ENCODE measurements at regions not wholly inside any gene's neighbourhood (a gene's known extent, or its start where the extent isn't known, plus 50 kb on each side); places are given as distances from the start of the nearest gene placed in this dataset.
A peak's percentile ranks its signal among the peaks of the same experiment; 100 is the strongest.

- H3K4ac ChIP-seq (ENCODE audit: low read depth in 1 of 2, low read length in 2 of 2) = no peak overlapping the region
- H4K8ac ChIP-seq (ENCODE audit: low read length) = no peak overlapping the region
- H3K9ac ChIP-seq (ENCODE audit: low read length) = no peak overlapping the region
- no peak overlapping the region for H3K14ac ChIP-seq (ENCODE audit: low read length in 2 of 2)
- H3K18ac ChIP-seq (ENCODE audit: low read depth in 1 of 2, low read length in 2 of 2) = no peak overlapping the region
- no peaks in the 10 kb centered on the region for H3K4me1 ChIP-seq (ENCODE audit: control insufficient read depth, insufficient read depth, low read depth, low read length)
- H3K27ac ChIP-seq (ENCODE audit: low read length, poor library complexity, severe bottlenecking) = no peak overlapping the region
- H2BK5ac ChIP-seq (ENCODE audit: low read depth, low read length, poor library complexity, severe bottlenecking) = no peak overlapping the region
- H4K91ac ChIP-seq (ENCODE audit: low read length) = no peak overlapping the region
- no peaks in the 10 kb centered on the region for H3K79me1 ChIP-seq (replicated peaks; ENCODE audit: low read length, poor library complexity, severe bottlenecking)
- H2BK120ac ChIP-seq (ENCODE audit: low read depth, low read length) = no peak overlapping the region
- no peak overlapping the region for H2BK15ac ChIP-seq (ENCODE audit: low read depth, poor library complexity, severe bottlenecking)
- H2BK12ac ChIP-seq (ENCODE audit: low read length in 2 of 2) = no peak overlapping the region
- H3K4me3 ChIP-seq (ENCODE audit: insufficient read depth in 1 of 2, low read depth in 1 of 2, low read length in 2 of 2) = no peak overlapping the region
- WGBS = 79% methylated on average over 12 of the region's 12 CpGs
- H3K23ac ChIP-seq (ENCODE audit: low read length in 2 of 2) = no peak overlapping the region
- peaks cover 0 to 46% of the 10 kb centered on the region in 2 experiments for H3K27me3 ChIP-seq (ENCODE audit: control insufficient read depth in 1 of 2, insufficient read depth in 1 of 2, low read length in 2 of 2)
- H3K4me2 ChIP-seq (ENCODE audit: low read length, poor library complexity, severe bottlenecking) = no peak overlapping the region
- no peak overlapping the region for H2AFZ ChIP-seq (ENCODE audit: low read depth, low read length)
- H3K9me3 ChIP-seq (ENCODE audit: control insufficient read depth, low read length) = no peaks in the 10 kb centered on the region
- no peak for DNase-seq
- no peak overlapping the region for H2AK5ac ChIP-seq (ENCODE audit: low read length, severe bottlenecking)
- no peaks in the 10 kb centered on the region for H3K36me3 ChIP-seq (ENCODE audit: control insufficient read depth in 1 of 2, insufficient read depth in 2 of 2, low read depth in 1 of 2, low read length in 2 of 2)
Measured at GRCh38 chr16:87117936-87118335, 199.3 kb downstream of the C16orf95 start.

- Histone ChIP-seq H2BK5ac (ENCODE audit: low read depth, low read length, poor library complexity, severe bottlenecking) (no peak overlapping the region), H3K9ac (ENCODE audit: low read length) (no peak overlapping the region), H3K36me3 (ENCODE audit: control insufficient read depth in 1 of 2, insufficient read depth in 2 of 2, low read depth in 1 of 2, low read length in 2 of 2) (no peaks in the 10 kb centered on the region), H3K27ac (ENCODE audit: low read length, poor library complexity, severe bottlenecking) (no peak overlapping the region), H2BK120ac (ENCODE audit: low read depth, low read length) (no peak overlapping the region), H3K4me2 (ENCODE audit: low read length, poor library complexity, severe bottlenecking) (no peak overlapping the region), H2AK5ac (ENCODE audit: low read length, severe bottlenecking) (no peak overlapping the region), H2AFZ (ENCODE audit: low read depth, low read length) (no peak overlapping the region), H3K27me3 (ENCODE audit: control insufficient read depth in 1 of 2, insufficient read depth in 1 of 2, low read length in 2 of 2) (peaks cover 0 to 44% of the 10 kb centered on the region in 2 experiments), H3K18ac (ENCODE audit: low read depth in 1 of 2, low read length in 2 of 2) (no peak overlapping the region), H3K4me1 (ENCODE audit: control insufficient read depth, insufficient read depth, low read depth, low read length) (peaks cover 7% of the 10 kb centered on the region), H4K8ac (ENCODE audit: low read length) (no peak overlapping the region), H3K14ac (ENCODE audit: low read length in 2 of 2) (no peak overlapping the region), H3K9me3 (ENCODE audit: control insufficient read depth, low read length) (peaks cover 4% of the 10 kb centered on the region), H4K91ac (ENCODE audit: low read length) (no peak overlapping the region), H2BK12ac (ENCODE audit: low read length in 2 of 2) (no peak overlapping the region), H3K23ac (ENCODE audit: low read length in 2 of 2) (no peak overlapping the region), H3K4ac (ENCODE audit: low read depth in 1 of 2, low read length in 2 of 2) (no peak overlapping the region), H3K4me3 (ENCODE audit: insufficient read depth in 1 of 2, low read depth in 1 of 2, low read length in 2 of 2) (no peak overlapping the region), H3K79me1 (replicated peaks; ENCODE audit: low read length, poor library complexity, severe bottlenecking) (no peaks in the 10 kb centered on the region), H2BK15ac (ENCODE audit: low read depth, poor library complexity, severe bottlenecking) (no peak overlapping the region)
- WGBS = 92% methylated on average over 2 of the region's 2 CpGs
- no peak for DNase-seq
Measured at GRCh38 chr16:87119168-87119567, 198.0 kb downstream of the C16orf95 start.

GRCh38 chr16:87119748-87120147 is 197.4 kb downstream of the C16orf95 start:
- no peak overlapping the region for H2BK12ac ChIP-seq (ENCODE audit: low read length in 2 of 2)
- no peak overlapping the region for H3K4me3 ChIP-seq (ENCODE audit: insufficient read depth in 1 of 2, low read depth in 1 of 2, low read length in 2 of 2)
- no peak overlapping the region for H3K18ac ChIP-seq (ENCODE audit: low read depth in 1 of 2, low read length in 2 of 2)
- no peak overlapping the region for H2BK15ac ChIP-seq (ENCODE audit: low read depth, poor library complexity, severe bottlenecking)
- no peak overlapping the region for H2BK120ac ChIP-seq (ENCODE audit: low read depth, low read length)
- H3K27ac ChIP-seq (ENCODE audit: low read length, poor library complexity, severe bottlenecking) = no peak overlapping the region
- H3K27me3 ChIP-seq (ENCODE audit: control insufficient read depth in 1 of 2, insufficient read depth in 1 of 2, low read length in 2 of 2) = peaks cover 0 to 39% of the 10 kb centered on the region in 2 experiments
- H3K23ac ChIP-seq (ENCODE audit: low read length in 2 of 2) = no peak overlapping the region
- H2AK5ac ChIP-seq (ENCODE audit: low read length, severe bottlenecking) = no peak overlapping the region
- H3K9me3 ChIP-seq (ENCODE audit: control insufficient read depth, low read length) = peaks cover 4% of the 10 kb centered on the region
- no peak overlapping the region for H2AFZ ChIP-seq (ENCODE audit: low read depth, low read length)
- peaks cover 9% of the 10 kb centered on the region for H3K4me1 ChIP-seq (ENCODE audit: control insufficient read depth, insufficient read depth, low read depth, low read length)
- no peak overlapping the region for H4K8ac ChIP-seq (ENCODE audit: low read length)
- WGBS = 89% methylated on average over 9 of the region's 9 CpGs
- no peak overlapping the region for H2BK5ac ChIP-seq (ENCODE audit: low read depth, low read length, poor library complexity, severe bottlenecking)
- no peaks in the 10 kb centered on the region for H3K36me3 ChIP-seq (ENCODE audit: control insufficient read depth in 1 of 2, insufficient read depth in 2 of 2, low read depth in 1 of 2, low read length in 2 of 2)
- H3K4me2 ChIP-seq (ENCODE audit: low read length, poor library complexity, severe bottlenecking) = no peak overlapping the region
- H3K9ac ChIP-seq (ENCODE audit: low read length) = no peak overlapping the region
- no peak overlapping the region for H4K91ac ChIP-seq (ENCODE audit: low read length)
- no peak for DNase-seq
- peak overlapping the region in 1 of 2 experiments; percentile 10 for H3K14ac ChIP-seq (ENCODE audit: low read length in 2 of 2)
- no peak overlapping the region for H3K4ac ChIP-seq (ENCODE audit: low read depth in 1 of 2, low read length in 2 of 2)
- no peaks in the 10 kb centered on the region for H3K79me1 ChIP-seq (replicated peaks; ENCODE audit: low read length, poor library complexity, severe bottlenecking)

GRCh38 chr16:87121816-87122215 is 195.4 kb downstream of the C16orf95 start:
- Histone ChIP-seq H2AK5ac (ENCODE audit: low read length, severe bottlenecking) (no peak overlapping the region), H3K4me1 (ENCODE audit: control insufficient read depth, insufficient read depth, low read depth, low read length) (peaks cover 16% of the 10 kb centered on the region), H3K4me3 (ENCODE audit: insufficient read depth in 1 of 2, low read depth in 1 of 2, low read length in 2 of 2) (no peak overlapping the region), H3K9me3 (ENCODE audit: control insufficient read depth, low read length) (peaks cover 4% of the 10 kb centered on the region), H3K18ac (ENCODE audit: low read depth in 1 of 2, low read length in 2 of 2) (no peak overlapping the region), H2BK120ac (ENCODE audit: low read depth, low read length) (no peak overlapping the region), H3K36me3 (ENCODE audit: control insufficient read depth in 1 of 2, insufficient read depth in 2 of 2, low read depth in 1 of 2, low read length in 2 of 2) (no peaks in the 10 kb centered on the region), H2BK15ac (ENCODE audit: low read depth, poor library complexity, severe bottlenecking) (no peak overlapping the region), H4K8ac (ENCODE audit: low read length) (no peak overlapping the region), H3K27ac (ENCODE audit: low read length, poor library complexity, severe bottlenecking) (no peak overlapping the region), H3K9ac (ENCODE audit: low read length) (no peak overlapping the region), H3K23ac (ENCODE audit: low read length in 2 of 2) (no peak overlapping the region), H2BK5ac (ENCODE audit: low read depth, low read length, poor library complexity, severe bottlenecking) (no peak overlapping the region), H3K27me3 (ENCODE audit: control insufficient read depth in 1 of 2, insufficient read depth in 1 of 2, low read length in 2 of 2) (peaks cover 0 to 54% of the 10 kb centered on the region in 2 experiments), H3K79me1 (replicated peaks; ENCODE audit: low read length, poor library complexity, severe bottlenecking) (no peaks in the 10 kb centered on the region), H3K14ac (ENCODE audit: low read length in 2 of 2) (no peak overlapping the region), H4K91ac (ENCODE audit: low read length) (no peak overlapping the region), H2AFZ (ENCODE audit: low read depth, low read length) (no peak overlapping the region), H3K4ac (ENCODE audit: low read depth in 1 of 2, low read length in 2 of 2) (no peak overlapping the region), H2BK12ac (ENCODE audit: low read length in 2 of 2) (no peak overlapping the region), H3K4me2 (ENCODE audit: low read length, poor library complexity, severe bottlenecking) (no peak overlapping the region)
- no peak for DNase-seq
- 79% methylated on average over 4 of the region's 4 CpGs for WGBS

Measured in mesenchymal stem cell (in vitro differentiated cells and primary cell).